ENCODE measurements at regions not wholly inside any gene's neighbourhood (a gene's known extent, or its start where the extent isn't known, plus 50 kb on each side); places are given as distances from the start of the nearest gene placed in this dataset.

DNA sequence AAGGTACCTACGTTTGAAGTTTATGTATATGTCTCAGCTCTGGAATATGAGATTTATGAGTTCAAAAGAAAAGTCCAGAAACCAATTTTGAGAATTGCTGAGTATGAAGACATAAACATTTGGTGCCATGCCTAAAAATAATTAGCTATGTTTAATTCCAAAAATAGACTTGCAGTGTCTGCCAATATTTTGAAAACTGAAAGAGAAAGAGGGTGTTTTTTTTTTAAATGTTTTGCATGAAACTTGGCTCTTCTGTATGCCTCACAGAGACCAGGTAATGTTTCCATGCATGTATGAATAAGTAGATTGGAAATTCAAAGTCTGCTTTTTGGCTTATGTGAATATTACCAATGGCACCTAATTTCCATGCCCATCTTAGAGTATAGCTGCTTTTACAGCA is 634.4 kb upstream of the C9orf72 start:
- no peak for TF ChIP-seq POLR2A (IDR thresholded peaks at IDR 0.05)
- TF ChIP-seq CTCF (IDR thresholded peaks at IDR 0.05): no peak
